Ectodermal cell (in vitro differentiated cells): ENCODE measurements at regions not wholly inside any gene's neighbourhood (a gene's known extent, or its start where the extent isn't known, plus 50 kb on each side); places are given as distances from the start of the nearest gene placed in this dataset.
"Not testable (repeated sequence)": the region's sequence is repeated elsewhere in the genome, so short reads cannot be mapped to it uniquely, and the experiment has no call there.

Experiments used
- H3K27ac ChIP-seq: 2 replicates; pipeline ENCODE4 v1.7.0; 2013; ENCODE audit warnings: mild to moderate bottlenecking, low read depth, low read length; ENCODE audit not compliant: insufficient read depth, poor library complexity, severe bottlenecking
- H3K27me3 ChIP-seq: 2 replicates; pipeline ENCODE4 v1.7.0; 2013; ENCODE audit warnings: mild to moderate bottlenecking, low read length; ENCODE audit not compliant: insufficient read depth, control insufficient read depth, poor library complexity, severe bottlenecking
- H3K36me3 ChIP-seq: one replicate; pipeline ENCODE4 v1.7.0; 2013; ENCODE audit warnings: low read length; ENCODE audit not compliant: control insufficient read depth, insufficient read depth
- H3K4me1 ChIP-seq: one replicate; pipeline ENCODE4 v1.7.0; 2013; ENCODE audit warnings: low read length; ENCODE audit not compliant: control insufficient read depth, insufficient read depth
- H3K4me3 ChIP-seq: 2 replicates; pipeline ENCODE4 v1.7.0; 2013; ENCODE audit warnings: low read depth, low read length, control low read depth; ENCODE audit not compliant: insufficient read depth
- H3K9me3 ChIP-seq: 2 replicates; pipeline ENCODE4 v1.7.0; 2013; ENCODE audit warnings: mild to moderate bottlenecking, low read length, moderate library complexity; ENCODE audit not compliant: control insufficient read depth
- WGBS, 2 experiments: methylation state at CpG; one replicate each; pipeline ENCODE4 v1.1.7; 2013; ENCODE audit warnings: missing lambda C conversion rate in 2 of 2; 5-methylcytosine and 5-hydroxymethylcytosine counted together

DNA sequence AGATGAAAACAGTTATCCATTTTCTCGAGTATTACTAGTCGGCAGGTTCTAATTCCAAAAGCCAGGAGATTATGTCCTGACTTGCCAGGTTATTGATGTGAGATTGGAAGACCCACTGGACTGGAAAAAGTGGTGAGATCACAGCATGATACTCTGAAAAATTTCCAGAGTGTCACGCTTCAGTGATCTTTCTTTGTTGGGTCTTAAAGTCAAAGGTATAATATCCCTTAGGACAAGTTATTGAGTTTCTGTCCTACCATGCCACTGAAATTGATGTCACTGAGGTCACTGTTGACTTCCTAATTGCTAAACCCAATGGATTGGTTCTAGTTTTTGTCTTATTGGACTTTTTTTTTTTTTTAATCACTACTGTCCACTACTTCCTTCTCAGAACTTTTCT is 104.5 kb upstream of the GRAMD1B start:
- no peaks in the 10 kb centered on the region for H3K27me3 ChIP-seq
- no peaks in the 10 kb centered on the region for H3K9me3 ChIP-seq
- 93 to 94% methylated on average over 3 of the region's 3 CpGs for WGBS, 2 experiments
- no peaks in the 10 kb centered on the region for H3K4me1 ChIP-seq
- no peak overlapping the region for H3K4me3 ChIP-seq
- no peak overlapping the region for H3K27ac ChIP-seq
- H3K36me3 ChIP-seq, result no peaks in the 10 kb centered on the region

DNA sequence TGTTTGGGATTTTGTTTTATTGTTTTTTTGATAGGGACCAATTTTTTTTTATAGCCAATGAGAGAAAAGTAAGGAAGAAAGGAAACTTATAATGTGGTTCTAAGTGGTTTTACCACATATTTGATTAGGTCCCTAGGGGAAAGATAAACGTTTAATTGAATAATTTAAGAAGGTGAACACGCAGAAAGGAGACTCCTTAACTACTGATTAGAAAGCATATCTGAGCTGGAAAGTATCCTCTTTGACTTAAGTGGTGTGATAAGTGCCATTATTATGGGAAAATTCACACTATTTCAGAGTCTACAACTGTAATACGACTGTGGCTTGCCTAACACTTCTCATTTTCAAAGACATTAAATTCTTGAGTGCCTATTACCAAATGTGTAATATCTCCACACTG is 106.5 kb upstream of the GRAMD1B start:
- no peak overlapping the region for H3K4me3 ChIP-seq
- 84 to 89% methylated on average over 3 of the region's 3 CpGs for WGBS, 2 experiments
- H3K27ac ChIP-seq, result no peak overlapping the region
- H3K9me3 ChIP-seq, result no peaks in the 10 kb centered on the region
- H3K4me1 ChIP-seq, result no peaks in the 10 kb centered on the region
- no peaks in the 10 kb centered on the region for H3K27me3 ChIP-seq
- no peaks in the 10 kb centered on the region for H3K36me3 ChIP-seq

DNA sequence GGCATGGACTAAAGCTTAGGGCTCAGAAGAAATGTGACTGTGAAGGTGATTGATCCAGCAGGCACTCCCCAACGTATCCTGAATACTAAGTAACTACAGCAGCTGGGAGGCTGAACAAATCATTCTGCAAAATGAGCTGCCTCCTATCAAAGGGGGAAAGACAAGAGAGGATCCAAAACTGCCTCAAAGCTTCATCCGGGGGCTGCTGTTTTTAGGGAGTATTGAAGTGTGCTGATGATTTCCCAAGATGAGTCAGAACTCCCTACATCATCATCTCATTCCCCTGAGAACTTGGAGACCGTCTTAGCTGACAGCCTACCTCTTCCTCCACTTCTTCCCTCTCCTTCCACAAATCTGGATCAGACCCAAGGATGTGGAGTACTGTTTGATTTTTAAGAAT is 108.4 kb upstream of the GRAMD1B start:
- 86 to 87% methylated on average over 2 to 3 of the region's 3 CpGs for WGBS, 2 experiments
- H3K36me3 ChIP-seq, result no peaks in the 10 kb centered on the region
- H3K27ac ChIP-seq, result no peak overlapping the region
- H3K4me3 ChIP-seq, result no peak overlapping the region
- no peaks in the 10 kb centered on the region for H3K4me1 ChIP-seq
- H3K27me3 ChIP-seq, result no peaks in the 10 kb centered on the region
- no peaks in the 10 kb centered on the region for H3K9me3 ChIP-seq

DNA sequence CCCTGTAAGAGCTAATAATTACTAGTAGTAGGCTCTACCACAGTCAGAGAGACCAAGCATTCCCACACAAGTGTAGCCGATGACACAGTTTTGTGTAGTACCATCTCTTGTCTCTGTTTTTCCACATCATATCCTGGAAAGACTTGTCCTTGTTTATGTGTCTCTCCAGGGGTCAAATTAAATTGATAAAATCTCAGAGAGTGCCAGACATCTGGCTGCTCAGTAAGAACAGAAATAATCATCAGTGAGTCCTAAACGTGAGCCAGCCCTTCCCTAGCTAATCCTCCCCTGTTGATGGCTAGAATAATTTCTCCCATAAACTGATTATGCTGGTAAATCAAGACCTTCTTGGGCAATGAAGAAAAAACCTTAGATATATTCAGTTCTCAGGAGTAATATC is 111.4 kb upstream of the GRAMD1B start:
- no peaks in the 10 kb centered on the region for H3K4me1 ChIP-seq
- no peaks in the 10 kb centered on the region for H3K36me3 ChIP-seq
- no peaks in the 10 kb centered on the region for H3K27me3 ChIP-seq
- 89 to 93% methylated on average over 2 of the region's 2 CpGs for WGBS, 2 experiments
- no peak overlapping the region for H3K4me3 ChIP-seq
- no peaks in the 10 kb centered on the region for H3K9me3 ChIP-seq
- H3K27ac ChIP-seq, result no peak overlapping the region

DNA sequence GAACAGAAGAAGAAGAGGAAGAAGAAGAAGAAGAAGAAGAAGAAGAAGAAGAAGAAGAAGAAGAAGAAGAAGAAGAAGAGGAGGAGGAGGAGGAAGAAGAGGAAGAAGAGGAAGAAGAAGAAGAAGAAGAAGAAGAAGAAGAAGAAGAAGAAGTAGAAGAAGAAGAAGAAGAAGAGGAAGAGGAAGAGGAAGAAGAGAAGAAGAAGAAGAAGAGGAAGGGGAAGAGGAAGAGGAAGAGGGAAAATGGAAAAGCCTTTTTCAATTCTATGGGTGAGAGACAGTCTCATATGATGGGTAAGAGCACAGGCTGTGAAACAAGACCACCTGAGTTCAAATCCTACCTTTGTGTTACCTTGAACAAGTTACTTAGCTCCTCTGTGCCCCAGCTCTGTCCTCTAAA is 111.9 kb upstream of the GRAMD1B start:
- H3K27me3 ChIP-seq, H3K4me1 ChIP-seq, H3K36me3 ChIP-seq, H3K4me3 ChIP-seq, H3K27ac ChIP-seq, H3K9me3 ChIP-seq: not testable (repeated sequence)

DNA sequence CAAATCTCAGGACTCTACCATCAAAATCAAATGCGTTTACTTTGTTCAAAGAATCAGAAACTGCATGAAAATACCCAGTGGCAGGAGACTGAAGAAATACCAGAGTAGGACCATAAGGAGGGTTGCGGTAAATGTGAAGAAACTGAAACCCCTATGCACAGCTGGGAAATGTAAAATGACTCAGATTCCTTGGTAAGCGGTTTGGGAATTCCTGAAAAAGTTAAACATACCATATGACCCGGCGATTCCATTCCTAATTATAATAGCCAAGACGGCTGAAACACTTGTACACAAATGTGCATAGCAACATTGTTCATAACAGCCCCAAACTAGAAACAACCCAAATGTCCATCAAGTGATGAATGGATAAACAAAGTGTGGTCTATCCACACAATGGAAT is 114.1 kb upstream of the GRAMD1B start:
- no peak overlapping the region for H3K27ac ChIP-seq
- 94 to 96% methylated on average over 6 of the region's 6 CpGs for WGBS, 2 experiments

DNA sequence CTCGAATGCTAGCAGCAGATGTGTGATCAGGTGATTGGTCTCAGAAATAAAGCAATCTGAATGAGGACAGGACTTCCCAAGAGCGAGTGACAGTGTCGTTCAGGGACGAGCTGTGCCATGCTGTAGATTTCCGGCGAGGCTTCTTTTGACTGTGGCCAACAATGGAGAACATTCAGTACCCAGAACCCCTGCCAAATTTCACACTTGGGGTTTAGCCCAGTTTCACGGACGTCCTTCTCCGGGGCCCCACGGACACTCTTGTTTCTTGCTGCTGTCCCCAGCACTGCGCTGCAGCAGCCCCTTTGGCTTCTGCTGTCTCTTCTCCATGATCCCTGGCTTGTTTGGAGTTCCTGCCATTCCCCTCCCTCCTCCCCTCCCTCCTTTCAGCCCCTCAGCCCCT is 115.1 kb upstream of the GRAMD1B start:
- WGBS, 2 experiments, result 91 to 93% methylated on average over 11 of the region's 11 CpGs
- Histone ChIP-seq H3K4me1 (peaks cover 4% of the 10 kb centered on the region), H3K4me3 (no peak overlapping the region), H3K36me3 (no peaks in the 10 kb centered on the region), H3K9me3 (no peaks in the 10 kb centered on the region), H3K27me3 (no peaks in the 10 kb centered on the region), H3K27ac (no peak overlapping the region)

More for the DNA sequence above, 114.1 kb upstream of the GRAMD1B start:
- Histone ChIP-seq H3K27me3 (no peaks in the 10 kb centered on the region), H3K36me3 (no peaks in the 10 kb centered on the region), H3K4me1 (peaks cover 4% of the 10 kb centered on the region), H3K9me3 (no peaks in the 10 kb centered on the region), H3K4me3 (no peak overlapping the region)

DNA sequence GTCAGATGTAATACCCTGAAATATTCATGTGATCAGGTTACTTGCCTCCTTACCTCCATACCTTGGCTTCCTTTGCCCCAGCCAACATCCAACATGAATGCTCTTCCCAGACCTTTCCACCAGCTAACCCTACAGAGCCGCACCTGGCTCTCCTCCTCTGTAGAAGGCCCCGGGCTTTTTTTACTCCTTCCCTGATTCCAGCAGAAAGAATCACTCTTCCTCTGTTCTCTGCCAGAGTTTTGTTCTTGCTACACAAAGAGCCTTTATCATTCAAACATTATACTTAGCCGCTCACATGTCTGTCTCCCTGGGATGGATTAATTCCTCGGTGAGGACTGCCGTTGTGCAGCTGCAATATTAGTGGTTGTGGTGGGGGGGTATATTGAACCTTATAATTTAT is 116.8 kb upstream of the GRAMD1B start:
- Histone ChIP-seq H3K4me1 (peaks cover 7% of the 10 kb centered on the region), H3K27ac (no peak overlapping the region), H3K36me3 (no peaks in the 10 kb centered on the region), H3K4me3 (no peak overlapping the region), H3K27me3 (no peaks in the 10 kb centered on the region), H3K9me3 (no peaks in the 10 kb centered on the region)
- WGBS, 2 experiments, result 27 to 28% methylated on average over 5 of the region's 5 CpGs

DNA sequence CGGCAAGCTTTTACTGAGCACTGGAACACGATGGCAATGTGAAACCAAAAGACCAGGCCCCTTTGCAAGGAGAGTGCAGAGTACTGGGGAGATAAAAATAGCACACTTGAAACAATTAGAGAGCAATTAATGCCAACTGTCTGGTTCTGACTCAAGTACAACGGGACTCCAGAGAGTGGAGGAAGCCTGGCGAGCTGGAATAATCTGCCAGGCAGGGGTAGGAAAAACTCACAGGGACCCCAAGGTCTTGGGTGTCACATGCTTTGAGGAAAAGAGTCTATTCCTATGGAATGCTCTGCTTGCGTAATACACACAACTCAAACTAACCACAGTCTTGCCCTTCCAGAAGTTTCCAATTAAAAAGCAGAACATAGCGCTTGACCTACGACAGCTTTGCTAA is 113.0 kb upstream of the CLMP start:
- Histone ChIP-seq H3K36me3 (no peaks in the 10 kb centered on the region), H3K4me3 (no peak overlapping the region), H3K4me1 (peaks cover 7% of the 10 kb centered on the region), H3K27ac (no peak overlapping the region), H3K9me3 (no peaks in the 10 kb centered on the region), H3K27me3 (peaks cover 14% of the 10 kb centered on the region)
- 86 to 87% methylated on average over 7 of the region's 7 CpGs for WGBS, 2 experiments

DNA sequence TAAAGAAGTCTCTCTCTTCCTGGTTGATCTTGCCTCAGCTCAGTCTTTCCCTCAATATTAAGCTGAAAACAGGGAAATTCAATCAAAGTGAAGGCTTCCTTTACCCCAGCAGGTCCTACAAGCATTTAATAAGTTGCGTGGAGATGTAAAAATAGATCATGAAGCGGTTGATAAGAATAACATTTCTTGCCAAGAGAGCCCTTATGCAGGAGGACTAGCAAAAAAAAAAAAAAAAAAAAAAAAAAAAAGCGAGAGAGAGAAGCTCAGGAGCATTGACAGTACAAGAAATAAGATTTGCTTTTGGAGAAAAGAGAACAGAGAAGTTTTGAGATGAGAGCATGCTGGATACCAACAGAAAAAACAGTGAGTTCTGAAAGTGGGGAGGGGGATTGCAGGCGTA is 112.2 kb upstream of the CLMP start:
- peaks cover 3% of the 10 kb centered on the region for H3K4me1 ChIP-seq
- no peaks in the 10 kb centered on the region for H3K36me3 ChIP-seq
- no peak overlapping the region for H3K27ac ChIP-seq
- 89 to 91% methylated on average over 4 of the region's 4 CpGs for WGBS, 2 experiments
- no peaks in the 10 kb centered on the region for H3K9me3 ChIP-seq
- no peak overlapping the region for H3K4me3 ChIP-seq
- peaks cover 22% of the 10 kb centered on the region for H3K27me3 ChIP-seq

DNA sequence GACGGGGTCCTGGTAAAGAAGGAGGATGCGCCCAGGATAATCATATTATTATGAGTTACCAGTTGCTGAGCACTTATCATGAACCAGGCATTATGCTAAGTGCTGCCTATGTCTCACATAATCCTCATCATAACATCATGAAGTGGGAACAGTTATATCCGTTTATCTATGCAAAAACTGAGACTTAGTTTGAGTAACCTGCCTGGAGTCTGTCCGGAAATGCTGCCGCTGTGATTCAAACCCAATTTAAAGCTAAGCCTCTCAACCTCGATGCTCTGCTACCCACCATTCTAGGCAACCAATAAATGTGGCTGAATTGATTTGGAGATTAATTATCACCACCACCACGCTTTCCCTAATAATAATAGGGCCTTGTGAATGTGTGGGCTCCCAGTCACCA is 111.5 kb upstream of the CLMP start:
- WGBS, 2 experiments, result 93 to 94% methylated on average over 7 of the region's 7 CpGs
- H3K27ac ChIP-seq, result no peak overlapping the region

More for the DNA sequence above, 111.5 kb upstream of the CLMP start:
- Histone ChIP-seq H3K27me3 (peaks cover 30% of the 10 kb centered on the region), H3K36me3 (no peaks in the 10 kb centered on the region), H3K4me3 (no peak overlapping the region), H3K4me1 (peaks cover 3% of the 10 kb centered on the region), H3K9me3 (no peaks in the 10 kb centered on the region)
